HCT116 (cell line): ENCODE measurements at regions not wholly inside any gene's neighbourhood (a gene's known extent, or its start where the extent isn't known, plus 50 kb on each side); places are given as distances from the start of the nearest gene placed in this dataset.

Experiments
- ATAC-seq: fragments of 200-7000 bp; cut with Tn5 transposase; 2 replicates; pipeline ENCODE4 v1.9.1; 2020; ENCODE audit warnings: mild to moderate bottlenecking, moderate library complexity
- BruUV-seq: library from RNA; stranded (reverse); fragments of 400-500 nt; replicated peaks from 2 replicates; lab custom pipeline; 2021; lab: Mats Ljungman, UMichigan
- CTCF ChIA-PET: fragments of 300-600 bp; sonication (Branson Sonifier 250); formaldehyde crosslinking; loops from one replicate; lab custom pipeline; 2021; ENCODE audit warnings: antibody characterized with exemption; lab: Charles Lee
- POLR2A ChIA-PET: fragments of 300-600, 350-600 bp; sonication (Branson Sonifier 250); formaldehyde crosslinking; loops from one replicate; lab custom pipeline; 2021; ENCODE audit warnings: antibody characterized with exemption; lab: Charles Lee
- RAD21 ChIA-PET, 2 experiments: fragments of 300-600 bp; sonication (Branson Sonifier 250); formaldehyde crosslinking; loops; one replicate each; lab custom pipeline; 2023; ENCODE audit warnings: low total read pairs in 2 of 2; ENCODE audit not compliant: uncharacterized antibody in 2 of 2, unreplicated experiment in 2 of 2, low non-redundant PET in 1 of 2; lab: Charles Lee
- DNase-seq: peaks from one replicate; pipeline ENCODE4 v3.0.0-alpha.2; 2010; ENCODE audit warnings: low read depth, low spot score
- H2AFZ ChIP-seq: fragments of 200-600 bp; shearing (Covaris generic), sonication (generic); 2 replicates; pipeline ENCODE4 v1.6.1; 2017; ENCODE audit warnings: low read depth, mixed run types, mixed read lengths, antibody characterized with exemption, low read length; ENCODE audit not compliant: poor library complexity, severe bottlenecking
- H3K27ac ChIP-seq: 2 replicates; pipeline ENCODE4 v1.5.1; 2012; ENCODE audit warnings: low read depth, low read length
- H3K27me3 ChIP-seq: fragments of 200-600 bp; sonication (generic); 2 replicates; pipeline ENCODE4 v1.6.1; 2016; ENCODE audit warnings: mixed run types, low read length, mixed read lengths; ENCODE audit not compliant: insufficient read depth
- H3K36me3 ChIP-seq, 2 experiments: fragments of 200-500 bp in 1 of 2; fragments of 200-600 bp in 1 of 2; sonication (Bioruptor generic) in 1 of 2; sonication (generic) in 1 of 2; 2 replicates each; pipeline versions ENCODE4 v1.5.1 to v1.6.1; 2014 to 2016; ENCODE audit warnings: low read length in 2 of 2, inconsistent platforms in 1 of 2, mixed read lengths in 1 of 2, mixed run types in 1 of 2; ENCODE audit not compliant: insufficient read depth in 2 of 2, control insufficient read depth in 1 of 2
- H3K4me1 ChIP-seq, 2 experiments: fragments of 200-600 bp in 1 of 2; sonication (generic) in 1 of 2; 2 replicates each; pipeline versions ENCODE4 v1.5.1 to v1.6.1; 2012 to 2017; ENCODE audit warnings: low read length in 2 of 2, inconsistent platforms in 1 of 2, mild to moderate bottlenecking in 1 of 2, mixed read lengths in 1 of 2, mixed run types in 1 of 2, moderate library complexity in 1 of 2; ENCODE audit not compliant: insufficient read depth in 2 of 2, control insufficient read depth in 1 of 2
- H3K4me2 ChIP-seq: fragments of 200-600 bp; sonication (generic); 2 replicates; pipeline ENCODE4 v1.6.1; 2017; ENCODE audit warnings: mixed run types, low read length, mixed read lengths
- H3K4me3 ChIP-seq, 2 experiments: fragments of 200-600 bp in 1 of 2; sonication (generic) in 1 of 2; replicated peaks in 1 of 2; 2 replicates each; pipeline ENCODE4 v1.5.1; 2011 to 2016; ENCODE audit warnings: low read length in 2 of 2, control low read depth in 1 of 2, low read depth in 1 of 2, mild to moderate bottlenecking in 1 of 2, mixed read lengths in 1 of 2, mixed run types in 1 of 2
- H3K79me2 ChIP-seq: fragments of 200-600 bp; sonication (generic); 2 replicates; pipeline ENCODE4 v1.6.1; 2017; ENCODE audit warnings: mild to moderate bottlenecking, mixed run types, low read length, moderate library complexity, mixed read lengths; ENCODE audit not compliant: insufficient read depth
- H3K9ac ChIP-seq: fragments of 200-600 bp; sonication (generic); 2 replicates; pipeline ENCODE4 v1.6.1; 2016; ENCODE audit warnings: low read length, mixed read lengths
- H3K9me2 ChIP-seq: fragments of 200-600 bp; sonication (generic), shearing (Covaris generic); 2 replicates; pipeline ENCODE4 v1.6.1; 2017; ENCODE audit warnings: mixed run types, mild to moderate bottlenecking, moderate library complexity; ENCODE audit not compliant: insufficient read depth
- H3K9me3 ChIP-seq, 2 experiments: fragments of 200-500 bp in 1 of 2; fragments of 200-600 bp in 1 of 2; sonication (Bioruptor generic) in 1 of 2; sonication (generic) in 1 of 2; 2 replicates each; pipeline ENCODE4 v1.6.1; 2014 to 2017; ENCODE audit warnings: low read length in 2 of 2, mixed read lengths in 2 of 2, inconsistent platforms in 1 of 2, low read depth in 1 of 2, mild to moderate bottlenecking in 1 of 2, mixed run types in 1 of 2, moderate library complexity in 1 of 2; ENCODE audit not compliant: control insufficient read depth in 1 of 2, insufficient read depth in 1 of 2
- H4K20me1 ChIP-seq: fragments of 200-600 bp; sonication (generic), shearing (Covaris generic); 2 replicates; pipeline ENCODE4 v1.6.1; 2017; ENCODE audit warnings: mixed run types, mild to moderate bottlenecking, moderate library complexity; ENCODE audit not compliant: insufficient read depth
- ATF3 ChIP-seq: IDR thresholded peaks from 2 replicates; pipeline ENCODE4 v1.6.1; 2012
- CBX3 ChIP-seq: IDR thresholded peaks from 2 replicates; pipeline ENCODE4 v1.6.1; 2012; ENCODE audit warnings: low read depth
- CEBPB ChIP-seq: IDR thresholded peaks from 2 replicates; pipeline ENCODE4 v1.6.1; 2012; ENCODE audit warnings: low read depth
- CTCF ChIP-seq, 3 experiments: fragments of 200-600 bp in 1 of 3; sonication (generic) in 1 of 3; IDR thresholded peaks in 2 of 3; conservative IDR thresholded peaks in 1 of 3; 2 replicates each; pipeline ENCODE4 v1.5.1; 2012 to 2017; ENCODE audit warnings: low read depth in 2 of 3, low read length in 2 of 3, antibody characterized with exemption in 1 of 3, borderline replicate concordance in 1 of 3, control low read depth in 1 of 3, mild to moderate bottlenecking in 1 of 3, mixed read lengths in 1 of 3, mixed run types in 1 of 3, moderate library complexity in 1 of 3; ENCODE audit not compliant: insufficient read depth in 1 of 3
- EGR1 ChIP-seq: IDR thresholded peaks from 2 replicates; pipeline ENCODE4 v1.6.1; 2012; ENCODE audit warnings: low read depth
- EZH2 ChIP-seq: fragments of 200-600 bp; sonication (generic); IDR thresholded peaks from 2 replicates; pipeline ENCODE4 v1.6.1; 2017; ENCODE audit warnings: antibody characterized with exemption, mixed run types
- EZH2phosphoT487 ChIP-seq: fragments of 200-600 bp; IDR thresholded peaks from 2 replicates; pipeline ENCODE4 v1.6.1; 2018; ENCODE audit warnings: antibody characterized with exemption, borderline replicate concordance
- JUND ChIP-seq: IDR thresholded peaks from 2 replicates; pipeline ENCODE4 v1.6.1; 2012
- POLR2A ChIP-seq: IDR thresholded peaks from 2 replicates; pipeline ENCODE4 v1.7.0; 2011; ENCODE audit warnings: borderline replicate concordance; ENCODE audit not compliant: insufficient read depth, insufficient read length; ENCODE audit errors: extremely low read depth
- POLR2AphosphoS5 ChIP-seq: IDR thresholded peaks from 2 replicates; pipeline ENCODE4 v1.6.1; 2011; ENCODE audit warnings: mild to moderate bottlenecking, low read depth, low read length, moderate library complexity
- RAD21 ChIP-seq: IDR thresholded peaks from 2 replicates; pipeline ENCODE4 v1.6.1; 2012; ENCODE audit warnings: low read depth, mild to moderate bottlenecking
- SIN3A ChIP-seq: IDR thresholded peaks from 2 replicates; pipeline ENCODE4 v1.6.1; 2012; ENCODE audit warnings: low read depth
- SP1 ChIP-seq: IDR thresholded peaks from 2 replicates; pipeline ENCODE4 v1.6.1; 2012; ENCODE audit warnings: low read depth
- SRF ChIP-seq: IDR thresholded peaks from 2 replicates; pipeline ENCODE4 v1.6.1; 2012; ENCODE audit warnings: low read depth
- TCF7L2 ChIP-seq: IDR thresholded peaks from 2 replicates; pipeline ENCODE4 v1.7.0; 2011; ENCODE audit warnings: borderline replicate concordance, inconsistent platforms; ENCODE audit not compliant: insufficient read depth, insufficient read length; ENCODE audit errors: extremely low read depth
- YY1 ChIP-seq: IDR thresholded peaks from 2 replicates; pipeline ENCODE4 v1.6.1; 2011; ENCODE audit warnings: low read length, low read depth, moderate library complexity, mild to moderate bottlenecking; ENCODE audit not compliant: insufficient replicate concordance; ENCODE audit errors: extremely low read depth
- ZFX ChIP-seq: fragments of 450-650 bp; IDR thresholded peaks from 2 replicates; pipeline ENCODE4 v1.6.1; 2017
- ZNF274 ChIP-seq: fragments of 200-500 bp; sonication (Bioruptor generic); IDR thresholded peaks from 2 replicates; pipeline ENCODE4 v1.6.1; 2014; ENCODE audit warnings: mild to moderate bottlenecking, low read depth, low read length, inconsistent platforms
- intact Hi-C: fragments of 100-400 bp; cut with micrococcal nuclease; formaldehyde crosslinking; loops from 2 replicates; pipeline ENCODE4 v1.10.0; 2022
- TF ChIP-seq, protein P1 (sequence below): IDR thresholded peaks from 2 replicates; pipeline ENCODE4 v1.6.1; 2012; ENCODE audit warnings: low read depth

GRCh38 chr12:91880528-91880927, 265.1 kb downstream of the BTG1 start:
- no peak overlapping the region for H3K9ac ChIP-seq
- no peak overlapping the region for H2AFZ ChIP-seq
- H3K79me2 ChIP-seq = no peaks in the 10 kb centered on the region
- no TSS peak for BruUV-seq
- DNase-seq (no peak), ATAC-seq (no peak)
- no peak overlapping the region for H3K4me3 ChIP-seq
- no peaks in the 10 kb centered on the region for H3K27me3 ChIP-seq
- no peaks in the 10 kb centered on the region for H4K20me1 ChIP-seq
- intact Hi-C loops = no loop called here
- ChIA-PET POLR2A (no interaction called here), CTCF (no interaction called here), RAD21 (no interaction called here)
- no peaks in the 10 kb centered on the region for H3K36me3 ChIP-seq
- no peaks in the 10 kb centered on the region for H3K9me2 ChIP-seq
- H3K4me1 ChIP-seq = no peaks in the 10 kb centered on the region
- H3K27ac ChIP-seq = no peak overlapping the region
- no peak for TF ChIP-seq POLR2AphosphoS5
- no peak for TF ChIP-seq CEBPB
- no peak for TF ChIP-seq ZFX
- no peak for TF ChIP-seq ATF3
- TF ChIP-seq EGR1 = no peak
- TF ChIP-seq CTCF (IDR thresholded peaks at IDR 0.05 in 2 of 3, conservative IDR thresholded peaks at IDR 0.05 in 1 of 3; ENCODE audit: borderline replicate concordance in 1 of 3, insufficient read depth in 1 of 3, low read depth in 2 of 3, low read length in 2 of 3) = no peak
- TF ChIP-seq JUND = no peak
- no peak for TF ChIP-seq YY1
- no peak for TF ChIP-seq EZH2phosphoT487
- no peak for TF ChIP-seq CBX3
- no peak for TF ChIP-seq ZNF274
- no peak for TF ChIP-seq SIN3A
- TF ChIP-seq POLR2A = no peak
- no peak for TF ChIP-seq RAD21
- TF ChIP-seq SRF = no peak
- TF ChIP-seq TCF7L2 = no peak
- TF ChIP-seq SP1 = no peak
- TF ChIP-seq EZH2 = no peak
- TF ChIP-seq, protein P1, sequence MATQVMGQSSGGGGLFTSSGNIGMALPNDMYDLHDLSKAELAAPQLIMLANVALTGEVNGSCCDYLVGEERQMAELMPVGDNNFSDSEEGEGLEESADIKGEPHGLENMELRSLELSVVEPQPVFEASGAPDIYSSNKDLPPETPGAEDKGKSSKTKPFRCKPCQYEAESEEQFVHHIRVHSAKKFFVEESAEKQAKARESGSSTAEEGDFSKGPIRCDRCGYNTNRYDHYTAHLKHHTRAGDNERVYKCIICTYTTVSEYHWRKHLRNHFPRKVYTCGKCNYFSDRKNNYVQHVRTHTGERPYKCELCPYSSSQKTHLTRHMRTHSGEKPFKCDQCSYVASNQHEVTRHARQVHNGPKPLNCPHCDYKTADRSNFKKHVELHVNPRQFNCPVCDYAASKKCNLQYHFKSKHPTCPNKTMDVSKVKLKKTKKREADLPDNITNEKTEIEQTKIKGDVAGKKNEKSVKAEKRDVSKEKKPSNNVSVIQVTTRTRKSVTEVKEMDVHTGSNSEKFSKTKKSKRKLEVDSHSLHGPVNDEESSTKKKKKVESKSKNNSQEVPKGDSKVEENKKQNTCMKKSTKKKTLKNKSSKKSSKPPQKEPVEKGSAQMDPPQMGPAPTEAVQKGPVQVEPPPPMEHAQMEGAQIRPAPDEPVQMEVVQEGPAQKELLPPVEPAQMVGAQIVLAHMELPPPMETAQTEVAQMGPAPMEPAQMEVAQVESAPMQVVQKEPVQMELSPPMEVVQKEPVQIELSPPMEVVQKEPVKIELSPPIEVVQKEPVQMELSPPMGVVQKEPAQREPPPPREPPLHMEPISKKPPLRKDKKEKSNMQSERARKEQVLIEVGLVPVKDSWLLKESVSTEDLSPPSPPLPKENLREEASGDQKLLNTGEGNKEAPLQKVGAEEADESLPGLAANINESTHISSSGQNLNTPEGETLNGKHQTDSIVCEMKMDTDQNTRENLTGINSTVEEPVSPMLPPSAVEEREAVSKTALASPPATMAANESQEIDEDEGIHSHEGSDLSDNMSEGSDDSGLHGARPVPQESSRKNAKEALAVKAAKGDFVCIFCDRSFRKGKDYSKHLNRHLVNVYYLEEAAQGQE = no peak
- no peaks in the 10 kb centered on the region for H3K9me3 ChIP-seq
- no peak overlapping the region for H3K4me2 ChIP-seq
